ENCODE measurements at regions not wholly inside any gene's neighbourhood (a gene's known extent, or its start where the extent isn't known, plus 50 kb on each side); places are given as distances from the start of the nearest gene placed in this dataset.
A peak's percentile ranks its signal among the peaks of the same experiment; 100 is the strongest.

GRCh38 chr7:45455662-45456061, 118.5 kb upstream of the ADCY1 start:
- no peak for DNase-seq (ENCODE audit: low read depth)

GRCh38 chr7:45456105-45456504, 118.1 kb upstream of the ADCY1 start:
- no peak for DNase-seq (ENCODE audit: low read depth)

- peak; percentile 54 for DNase-seq (ENCODE audit: low read depth)
These were observed 117.2 kb upstream of the ADCY1 start for GRCh38 chr7:45456747-45457524.

- no peak for DNase-seq (ENCODE audit: low read depth)
These were observed 116.6 kb upstream of the ADCY1 start for GRCh38 chr7:45457591-45457990.

- no peak for DNase-seq (ENCODE audit: low read depth)
These were observed 114.7 kb upstream of the ADCY1 start for GRCh38 chr7:45459476-45459875.

- DNase-seq (ENCODE audit: low read depth) = no peak
These were observed 113.8 kb upstream of the ADCY1 start for GRCh38 chr7:45460379-45460778.

- DNase-seq (ENCODE audit: low read depth) = no peak
These were observed 113.1 kb upstream of the ADCY1 start for GRCh38 chr7:45461026-45461425.

GRCh38 chr7:45469103-45469502, 105.1 kb upstream of the ADCY1 start:
- DNase-seq (ENCODE audit: low read depth) = no peak

- no peak for DNase-seq (ENCODE audit: low read depth)
These were observed 104.1 kb upstream of the ADCY1 start for GRCh38 chr7:45470031-45470430.

GRCh38 chr7:45479781-45480180, 94.4 kb upstream of the ADCY1 start:
- DNase-seq (ENCODE audit: low read depth) = no peak

- no peak for DNase-seq (ENCODE audit: low read depth)
These were observed 91.7 kb upstream of the ADCY1 start for GRCh38 chr7:45482451-45482850.

- DNase-seq (ENCODE audit: low read depth) = no peak
These were observed 90.1 kb upstream of the ADCY1 start for GRCh38 chr7:45484094-45484493.

GRCh38 chr7:45486575-45486974, 87.6 kb upstream of the ADCY1 start:
- no peak for DNase-seq (ENCODE audit: low read depth)

GRCh38 chr7:45494885-45495284, 79.3 kb upstream of the ADCY1 start:
- DNase-seq (ENCODE audit: low read depth) = no peak

- no peak for DNase-seq (ENCODE audit: low read depth)
These were observed 78.5 kb upstream of the ADCY1 start for GRCh38 chr7:45495618-45496017.

GRCh38 chr7:45500257-45500656, 73.9 kb upstream of the ADCY1 start:
- DNase-seq (ENCODE audit: low read depth) = no peak

GRCh38 chr7:45501791-45502190, 72.4 kb upstream of the ADCY1 start:
- DNase-seq (ENCODE audit: low read depth) = no peak

GRCh38 chr7:45506059-45506458, 68.1 kb upstream of the ADCY1 start:
- DNase-seq (ENCODE audit: low read depth) = no peak

GRCh38 chr7:45509222-45509621, 64.9 kb upstream of the ADCY1 start:
- DNase-seq (ENCODE audit: low read depth) = no peak

GRCh38 chr7:45511721-45512597, 62.2 kb upstream of the ADCY1 start:
- no peak for DNase-seq (ENCODE audit: low read depth)

GRCh38 chr7:45514944-45515343, 59.2 kb upstream of the ADCY1 start:
- no peak for DNase-seq (ENCODE audit: low read depth)

GRCh38 chr7:45515346-45515745, 58.8 kb upstream of the ADCY1 start:
- no peak for DNase-seq (ENCODE audit: low read depth)

Measured in GM04504 (cell line).